ENCODE measurements at regions not wholly inside any gene's neighbourhood (a gene's known extent, or its start where the extent isn't known, plus 50 kb on each side); places are given as distances from the start of the nearest gene placed in this dataset.
"Not testable (repeated sequence)": the region's sequence is repeated elsewhere in the genome, so short reads cannot be mapped to it uniquely, and the experiment has no call there.

GRCh38 chr2:84214455-84214854, 244.6 kb downstream of the SUCLG1 start:
- DNase-seq = no peak

- no peak for DNase-seq
Measured at GRCh38 chr2:84212611-84213314, 246.3 kb downstream of the SUCLG1 start.

GRCh38 chr2:84209941-84210340, 249.1 kb downstream of the SUCLG1 start:
- no peak for DNase-seq

- no peak for DNase-seq
Measured at GRCh38 chr2:84204995-84205394, 254.1 kb downstream of the SUCLG1 start.

- DNase-seq = no peak
Measured at GRCh38 chr2:84202166-84202565, 256.9 kb downstream of the SUCLG1 start.

- DNase-seq = no peak
Measured at GRCh38 chr2:84201158-84201557, 257.9 kb downstream of the SUCLG1 start.

- no peak for DNase-seq
Measured at GRCh38 chr2:84197901-84198300, 261.2 kb downstream of the SUCLG1 start.

GRCh38 chr2:84194949-84195644, 264.0 kb downstream of the SUCLG1 start:
- DNase-seq = no peak

- DNase-seq = no peak
Measured at GRCh38 chr2:84194181-84194580, 264.9 kb downstream of the SUCLG1 start.

GRCh38 chr2:84187258-84187657, 271.8 kb downstream of the SUCLG1 start:
- no peak for DNase-seq

- DNase-seq = no peak
Measured at GRCh38 chr2:84181927-84182326, 277.2 kb downstream of the SUCLG1 start.

GRCh38 chr2:84177733-84178132, 281.3 kb downstream of the SUCLG1 start:
- DNase-seq = no peak

- no peak for DNase-seq
Measured at GRCh38 chr2:84175970-84176369, 283.1 kb downstream of the SUCLG1 start.

GRCh38 chr2:84175340-84175739, 283.7 kb downstream of the SUCLG1 start:
- no peak for DNase-seq

GRCh38 chr2:84173041-84173440, 286.0 kb downstream of the SUCLG1 start:
- no peak for DNase-seq

- DNase-seq = no peak
Measured at GRCh38 chr2:84170979-84171378, 288.1 kb downstream of the SUCLG1 start.

GRCh38 chr2:84169871-84170270, 289.2 kb downstream of the SUCLG1 start:
- DNase-seq = no peak

- DNase-seq = not testable (repeated sequence)
Measured at GRCh38 chr2:84168552-84168951, 290.5 kb downstream of the SUCLG1 start.

GRCh38 chr2:84165256-84165655, 293.8 kb downstream of the SUCLG1 start:
- no peak for DNase-seq

- DNase-seq = no peak
Measured at GRCh38 chr2:84160453-84160852, 298.6 kb downstream of the SUCLG1 start.

- DNase-seq = no peak
Measured at GRCh38 chr2:84158605-84159004, 300.5 kb downstream of the SUCLG1 start.

GRCh38 chr2:84152462-84152861, 306.6 kb downstream of the SUCLG1 start:
- no peak for DNase-seq

- DNase-seq = no peak
Measured at GRCh38 chr2:84144345-84144744, 314.7 kb downstream of the SUCLG1 start.

- DNase-seq = no peak
Measured at GRCh38 chr2:84137034-84137433, 322.0 kb downstream of the SUCLG1 start.

Data from fibroblast of skin of scalp (primary cell).